ENCODE measurements at regions not wholly inside any gene's neighbourhood (a gene's known extent, or its start where the extent isn't known, plus 50 kb on each side); places are given as distances from the start of the nearest gene placed in this dataset.

DNA sequence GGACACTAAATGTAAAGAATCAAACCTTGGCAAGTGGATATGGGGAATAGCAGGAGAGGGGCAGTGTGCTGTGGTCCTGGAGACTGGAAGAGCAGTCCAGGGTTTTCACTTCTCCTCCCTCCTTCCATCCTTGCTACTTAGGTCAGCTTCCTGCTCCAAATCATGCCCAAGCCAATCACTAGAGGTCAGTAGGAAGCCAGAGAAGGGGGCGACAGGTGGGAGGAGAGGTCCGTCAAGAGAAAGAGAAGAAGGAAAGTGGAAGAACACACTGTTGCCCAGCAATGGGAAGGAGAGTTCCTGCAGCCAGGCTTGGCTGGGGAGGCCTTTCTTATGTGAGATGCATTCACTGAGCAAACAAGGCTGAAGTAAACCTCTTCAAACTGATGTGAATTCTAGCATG lies 289.6 kb downstream of the DTWD2 start:
- TF ChIP-seq, protein P1, sequence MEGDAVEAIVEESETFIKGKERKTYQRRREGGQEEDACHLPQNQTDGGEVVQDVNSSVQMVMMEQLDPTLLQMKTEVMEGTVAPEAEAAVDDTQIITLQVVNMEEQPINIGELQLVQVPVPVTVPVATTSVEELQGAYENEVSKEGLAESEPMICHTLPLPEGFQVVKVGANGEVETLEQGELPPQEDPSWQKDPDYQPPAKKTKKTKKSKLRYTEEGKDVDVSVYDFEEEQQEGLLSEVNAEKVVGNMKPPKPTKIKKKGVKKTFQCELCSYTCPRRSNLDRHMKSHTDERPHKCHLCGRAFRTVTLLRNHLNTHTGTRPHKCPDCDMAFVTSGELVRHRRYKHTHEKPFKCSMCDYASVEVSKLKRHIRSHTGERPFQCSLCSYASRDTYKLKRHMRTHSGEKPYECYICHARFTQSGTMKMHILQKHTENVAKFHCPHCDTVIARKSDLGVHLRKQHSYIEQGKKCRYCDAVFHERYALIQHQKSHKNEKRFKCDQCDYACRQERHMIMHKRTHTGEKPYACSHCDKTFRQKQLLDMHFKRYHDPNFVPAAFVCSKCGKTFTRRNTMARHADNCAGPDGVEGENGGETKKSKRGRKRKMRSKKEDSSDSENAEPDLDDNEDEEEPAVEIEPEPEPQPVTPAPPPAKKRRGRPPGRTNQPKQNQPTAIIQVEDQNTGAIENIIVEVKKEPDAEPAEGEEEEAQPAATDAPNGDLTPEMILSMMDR (IDR thresholded peaks at IDR 0.05 in 8 of 11, conservative IDR thresholded peaks at IDR 0.05 in 3 of 11), result no peak
- TF ChIP-seq POLR2A (IDR thresholded peaks at IDR 0.05) (no peak), POLR2AphosphoS5 (IDR thresholded peaks at IDR 0.05) (no peak)

Data from spleen (tissue), 7 donors.